ENCODE measurements at regions not wholly inside any gene's neighbourhood (a gene's known extent, or its start where the extent isn't known, plus 50 kb on each side); places are given as distances from the start of the nearest gene placed in this dataset.

GRCh38 chr5:74934949-74935751, 69.0 kb upstream of the FAM169A start:
- no peak for DNase-seq (ENCODE audit: low spot score)

GRCh38 chr5:74927336-74927735, 61.1 kb upstream of the FAM169A start:
- no peak for DNase-seq (ENCODE audit: low spot score)
- intact Hi-C loops (cut with DNase I), result no loop called here

More at GRCh38 chr5:74934949-74935751, 69.0 kb upstream of the FAM169A start:
- intact Hi-C loops (cut with DNase I), result no loop called here

- DNase-seq (ENCODE audit: low spot score), result no peak
These were observed 53.3 kb upstream of the FAM169A start for GRCh38 chr5:74919487-74919886.

GRCh38 chr5:74919041-74919440, 52.9 kb upstream of the FAM169A start:
- intact Hi-C loops (cut with DNase I), result loop anchor here (5.0 to 10.0 kb wide), 2 partner anchors 244 to 247 kb away; no protein-coding TSS in a partner anchor

More at GRCh38 chr5:74919487-74919886, 53.3 kb upstream of the FAM169A start:
- intact Hi-C loops (cut with DNase I), result loop anchor here (5.0 to 10.0 kb wide), 2 partner anchors 245 to 247 kb away; no protein-coding TSS in a partner anchor

GRCh38 chr5:74918232-74918669, 52.1 kb upstream of the FAM169A start:
- no peak for DNase-seq (ENCODE audit: low spot score)
- intact Hi-C loops (cut with DNase I), result loop anchor here (5.0 to 10.0 kb wide), 2 partner anchors 243 to 246 kb away; no protein-coding TSS in a partner anchor

More at GRCh38 chr5:74919041-74919440, 52.9 kb upstream of the FAM169A start:
- no peak for DNase-seq (ENCODE audit: low spot score)

GRCh38 chr5:74916831-74917710, 50.9 kb upstream of the FAM169A start:
- no peak for DNase-seq (ENCODE audit: low spot score)
- intact Hi-C loops (cut with DNase I), result loop anchor here (5.0 to 10.0 kb wide), 2 partner anchors 242 to 245 kb away; no protein-coding TSS in a partner anchor

All from posterior vena cava (tissue), 2 donors.